Forelimb muscle (tissue), 1 donor: ENCODE measurements at regions not wholly inside any gene's neighbourhood (a gene's known extent, or its start where the extent isn't known, plus 50 kb on each side); places are given as distances from the start of the nearest gene placed in this dataset.

Experiments
- DNase-seq: peaks from one replicate; pipeline ENCODE4 v3.0.0-alpha.2; 2013; ENCODE audit warnings: low read depth

DNA sequence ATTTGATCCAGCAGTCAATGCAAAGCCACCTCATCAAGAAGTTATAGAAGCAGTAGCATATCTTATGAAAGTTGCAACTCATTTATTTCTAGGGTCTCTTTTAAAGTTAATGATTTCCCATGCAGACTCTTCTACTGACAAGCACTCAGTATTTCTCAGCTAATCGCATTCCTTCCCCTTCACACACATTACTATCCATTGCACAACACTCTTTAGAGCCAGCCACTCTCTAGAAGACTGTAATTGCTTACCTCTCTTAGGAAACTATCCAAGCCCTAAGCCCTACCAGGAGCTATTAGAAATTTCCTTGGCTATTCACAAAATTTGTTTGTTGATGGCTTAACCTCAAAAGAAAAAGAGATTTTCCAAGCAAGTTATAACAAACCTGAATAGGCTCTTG lies 106.0 kb downstream of the ADAMTS1 start:
- DNase-seq: no peak

DNA sequence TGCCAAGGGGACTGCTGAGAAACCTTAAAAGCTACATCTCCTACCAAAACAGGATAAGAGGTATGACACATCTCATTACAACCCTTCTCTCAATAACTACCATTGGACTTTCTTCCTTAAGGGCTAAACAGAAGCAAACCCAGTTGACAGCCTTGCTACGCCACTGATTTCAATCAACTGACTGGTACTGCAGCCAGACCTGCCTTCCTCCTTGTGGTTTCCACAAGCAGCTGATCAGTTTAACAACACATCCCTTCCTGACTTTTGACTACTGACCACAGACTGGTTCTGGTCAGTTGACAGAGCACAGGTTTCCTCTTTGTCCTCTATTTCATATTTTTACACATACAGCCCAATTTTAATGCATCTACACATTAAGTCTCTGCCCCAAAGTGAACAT lies 108.8 kb downstream of the ADAMTS1 start:
- no peak for DNase-seq

DNA sequence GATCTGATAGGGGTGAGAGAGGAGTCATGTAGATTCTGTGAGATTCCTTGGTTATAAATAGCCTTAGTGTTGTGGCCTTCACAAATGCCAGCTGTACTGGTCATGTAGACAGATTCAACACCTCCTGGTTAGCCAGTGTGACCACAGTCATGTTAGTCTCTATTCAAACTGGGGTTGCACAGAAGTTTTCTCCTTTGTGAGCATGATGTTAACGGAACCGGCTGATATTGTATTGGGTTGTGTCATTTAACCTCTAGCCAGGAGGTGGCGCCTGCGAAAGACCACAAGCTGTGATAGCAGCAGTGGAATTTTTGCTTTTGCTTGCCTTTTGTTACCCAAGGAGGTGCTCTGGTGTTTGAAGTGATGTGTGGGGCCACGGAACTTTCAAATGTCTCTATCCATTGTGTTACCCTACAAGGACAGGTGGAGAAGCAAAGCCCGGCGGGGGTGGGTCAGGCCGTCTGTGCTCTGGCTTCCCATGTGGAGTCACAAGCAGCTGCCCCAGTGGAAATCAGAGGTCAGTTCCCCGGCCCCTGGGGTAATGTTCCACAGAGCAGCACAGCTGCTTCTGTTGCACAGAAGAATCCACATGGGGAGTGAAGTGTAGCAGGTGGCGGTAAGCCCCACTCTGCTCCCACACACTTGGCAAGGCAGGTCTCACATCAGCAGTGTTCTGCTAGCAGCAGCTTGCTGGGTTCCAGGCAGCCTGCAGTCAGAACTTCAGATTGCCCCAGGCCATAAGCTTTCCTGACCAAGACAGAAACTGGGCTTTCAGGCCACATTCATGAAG lies 112.6 kb downstream of the ADAMTS1 start:
- DNase-seq: no peak

DNA sequence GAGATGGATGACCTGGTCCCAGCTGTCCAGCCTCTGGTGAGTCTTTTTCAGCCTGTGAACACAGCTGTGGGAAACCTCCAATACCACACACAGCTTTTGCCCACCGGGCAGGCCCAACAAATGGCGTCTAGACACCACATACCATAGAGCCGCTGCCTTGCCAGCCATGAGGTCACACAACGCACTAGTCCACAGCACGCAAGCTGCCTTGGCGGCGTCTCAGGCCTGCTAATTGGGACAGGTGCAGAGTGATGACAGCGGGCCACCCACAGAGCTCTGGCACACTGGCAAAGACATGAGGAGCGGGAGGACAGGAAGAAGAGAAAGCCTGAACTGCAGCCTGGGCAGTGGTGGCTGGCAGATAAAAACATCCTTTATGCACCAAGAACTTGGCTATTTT lies 125.5 kb downstream of the ADAMTS1 start:
- DNase-seq: no peak

DNA sequence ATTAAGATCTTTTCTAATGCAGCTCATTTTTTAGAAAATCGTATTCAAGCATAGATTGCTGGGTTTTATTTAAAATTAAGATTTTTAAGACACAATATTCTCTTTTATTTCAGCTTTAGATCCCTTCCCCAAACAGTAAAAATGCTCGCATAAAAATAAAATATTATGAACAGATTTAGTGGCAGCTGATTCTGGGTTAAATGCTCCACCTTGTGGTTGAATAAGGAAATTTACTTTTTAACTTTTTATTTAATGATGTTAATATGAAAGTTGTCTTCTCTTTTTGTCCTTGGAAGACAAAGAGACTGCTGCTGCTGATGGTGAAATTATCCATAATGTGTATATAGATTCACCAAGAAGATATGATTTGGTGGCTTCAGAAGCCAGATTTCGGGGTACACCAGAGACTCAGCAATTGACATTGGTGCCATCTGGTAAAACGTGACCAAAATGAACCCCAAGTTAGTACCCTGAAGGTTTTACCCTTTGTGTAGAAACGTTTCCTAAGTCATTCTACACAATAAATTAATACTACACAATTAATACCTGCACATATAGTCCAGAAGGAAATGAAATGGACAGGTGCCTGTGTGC lies 128.0 kb downstream of the ADAMTS1 start:
- DNase-seq: no peak

DNA sequence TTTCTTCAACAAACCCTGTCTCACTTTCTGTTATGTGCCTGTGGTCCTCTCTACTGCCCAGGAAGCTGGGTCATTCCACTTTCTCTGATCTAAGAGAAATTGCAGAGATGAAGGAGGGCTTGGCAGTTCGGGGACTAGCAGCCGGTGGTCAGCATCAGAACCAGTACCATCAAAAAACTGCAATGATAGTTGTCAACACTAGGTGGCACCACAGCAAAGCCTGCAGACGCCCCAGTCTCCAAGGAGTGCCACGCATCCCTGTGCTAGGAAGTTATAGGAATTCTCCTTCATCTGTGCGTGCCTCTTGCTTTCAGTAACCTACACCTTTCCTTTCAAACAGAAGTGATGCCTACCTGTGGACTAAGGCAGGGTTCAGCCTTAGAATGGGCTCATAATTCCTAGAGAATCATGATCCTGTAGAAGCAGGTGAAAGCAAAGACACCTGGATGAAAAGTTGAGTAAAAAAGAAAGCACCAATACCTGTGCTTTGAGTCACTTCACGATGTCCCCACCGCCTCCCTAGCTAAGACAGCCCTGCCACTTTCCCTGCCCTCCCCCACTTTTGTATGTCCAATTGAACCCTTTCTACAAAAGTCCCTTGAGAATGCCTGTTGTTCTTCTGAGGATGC lies 129.2 kb downstream of the ADAMTS1 start:
- DNase-seq: no peak

DNA sequence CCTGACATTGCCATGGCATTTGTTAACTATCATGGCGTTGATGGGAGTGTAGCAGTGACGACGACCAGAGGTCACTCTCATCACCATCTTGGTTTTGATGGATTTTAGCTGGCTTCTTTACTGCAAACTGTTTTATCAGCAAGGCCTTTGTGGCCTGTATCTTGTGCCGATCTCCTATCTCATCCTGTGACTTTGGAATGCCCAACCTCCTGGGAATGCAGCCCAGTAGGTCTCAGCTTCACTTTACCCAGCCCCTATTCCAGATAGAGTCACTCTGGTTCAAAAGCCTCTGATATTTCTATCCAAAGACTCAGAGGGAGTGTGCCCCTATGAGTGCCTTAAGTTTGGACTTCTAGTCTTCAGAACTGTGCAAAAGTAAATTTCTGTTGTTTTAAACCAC lies 130.1 kb downstream of the ADAMTS1 start:
- DNase-seq: no peak

DNA sequence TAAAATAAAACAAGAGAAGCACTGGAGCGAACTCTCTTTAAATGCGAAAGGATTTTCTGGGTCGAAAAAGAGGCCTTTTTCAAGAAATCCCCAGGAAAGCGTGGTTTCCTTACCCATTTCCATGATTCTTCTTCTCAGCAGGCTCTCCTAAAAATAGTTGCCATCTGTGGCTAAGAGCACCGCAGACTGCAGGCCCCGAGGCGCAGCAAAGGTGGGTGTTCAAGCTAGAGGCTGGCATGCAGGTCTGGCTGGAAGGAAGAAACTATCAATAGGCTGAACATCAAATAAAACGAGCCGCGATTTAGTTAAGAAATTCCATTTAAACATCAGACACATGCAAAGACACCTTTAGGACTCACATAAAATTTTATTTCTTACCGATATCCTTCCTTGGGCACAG lies 135.1 kb downstream of the ADAMTS1 start:
- no peak for DNase-seq

DNA sequence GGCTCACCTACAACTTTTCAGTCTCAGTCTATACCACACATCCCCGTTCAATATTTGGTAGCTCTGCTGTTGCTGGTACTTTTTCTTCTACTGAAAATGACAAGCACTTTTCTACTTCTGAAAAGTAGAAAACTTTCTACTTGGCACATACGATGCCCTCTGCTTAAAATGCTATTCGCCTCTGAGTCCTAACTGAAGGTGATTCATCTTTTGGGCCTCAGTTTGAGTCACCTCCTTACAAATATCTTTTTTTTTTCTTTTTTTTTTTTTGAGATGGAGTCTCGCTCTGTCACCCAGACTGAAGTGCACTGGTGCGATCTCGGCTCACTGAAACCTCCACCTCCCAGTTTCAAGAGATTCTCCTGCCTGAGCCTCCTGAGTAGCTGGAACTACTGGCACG lies 136.0 kb upstream of the CYYR1 start:
- no peak for DNase-seq

DNA sequence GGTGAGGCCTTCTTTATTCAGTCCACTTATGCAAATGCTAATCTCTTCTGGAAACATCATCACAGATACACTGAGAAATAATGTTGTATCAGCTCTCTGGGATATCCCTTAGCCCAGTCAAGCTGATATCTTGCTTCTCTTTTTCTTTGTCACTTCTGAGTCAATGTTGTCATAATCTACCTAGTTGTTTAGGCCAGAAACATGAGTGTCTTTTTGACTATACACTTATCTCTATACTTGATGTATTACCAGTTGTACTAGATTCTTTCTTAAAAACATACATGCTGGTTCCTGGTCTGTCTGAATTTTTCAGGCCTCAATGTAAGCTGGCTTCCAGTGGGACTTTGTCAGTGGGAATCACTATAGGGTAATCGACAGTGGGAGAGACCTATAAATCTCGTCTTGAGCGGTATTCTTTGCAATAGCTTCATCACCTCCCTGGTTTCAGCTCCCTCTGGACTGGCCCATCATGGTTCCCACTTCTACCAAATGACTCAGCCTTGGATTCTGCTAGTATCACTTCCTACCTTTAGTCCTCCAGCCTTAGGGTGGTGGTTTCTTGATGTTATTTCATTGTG lies 135.2 kb upstream of the CYYR1 start:
- DNase-seq: no peak

DNA sequence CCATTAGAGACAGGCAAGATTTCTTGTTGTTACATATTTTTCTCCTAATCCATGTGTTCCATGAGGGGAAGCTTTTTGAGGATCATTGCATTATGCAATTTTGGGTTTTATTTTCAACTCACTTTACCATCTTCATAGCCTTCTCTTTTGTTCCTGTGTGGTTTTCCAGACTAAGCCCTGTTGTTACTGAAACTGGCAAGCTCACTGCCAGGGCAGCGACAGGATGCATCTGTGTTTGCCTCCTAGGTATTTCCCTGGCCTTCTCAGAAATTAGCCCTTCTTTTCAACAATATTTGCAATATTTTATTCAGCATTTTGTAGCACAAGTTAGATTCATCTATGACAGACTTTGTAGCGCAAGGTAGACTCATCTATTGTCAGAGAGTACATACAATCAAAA lies 134.2 kb upstream of the CYYR1 start:
- no peak for DNase-seq

GRCh38 chr21:26698416-26698815 lies 125.3 kb upstream of the CYYR1 start:
- no peak for DNase-seq

DNA sequence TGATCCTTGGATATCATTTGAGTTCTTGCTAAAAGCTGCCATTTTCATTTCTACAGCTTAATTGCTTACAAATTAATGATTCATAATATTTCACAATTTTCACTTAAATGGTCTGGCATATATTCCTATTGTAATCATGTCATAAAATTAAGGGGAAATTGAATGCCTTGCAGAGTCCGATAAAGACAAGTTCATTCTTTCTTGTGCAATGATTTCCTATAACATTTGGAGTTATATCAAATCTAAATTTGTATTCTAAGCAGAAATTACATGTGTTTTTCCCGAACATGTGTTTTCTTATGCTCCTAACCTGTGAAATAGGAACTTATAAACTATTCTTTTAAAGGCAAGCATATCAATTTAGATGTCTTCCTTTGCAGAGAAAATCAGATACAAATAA lies 118.3 kb upstream of the CYYR1 start:
- DNase-seq: no peak

DNA sequence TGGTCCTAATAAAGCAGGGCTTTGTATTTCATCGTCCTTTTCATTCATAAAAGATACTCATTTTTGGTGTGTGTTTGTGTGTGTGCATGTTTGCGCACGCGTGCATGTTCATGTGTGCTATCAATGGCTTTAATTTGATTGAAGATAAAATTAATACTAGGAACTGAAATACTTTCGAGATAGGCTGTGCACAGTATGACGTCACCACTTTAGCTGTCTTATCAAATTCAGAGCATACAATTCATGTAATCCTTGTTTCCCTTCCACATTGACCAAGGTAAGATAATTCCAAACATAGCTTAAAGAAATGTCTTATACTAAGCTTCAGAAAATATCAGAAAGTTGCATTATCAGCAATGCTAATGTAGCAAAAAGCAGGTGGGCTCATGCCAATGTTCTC lies 113.6 kb upstream of the CYYR1 start:
- DNase-seq: no peak

DNA sequence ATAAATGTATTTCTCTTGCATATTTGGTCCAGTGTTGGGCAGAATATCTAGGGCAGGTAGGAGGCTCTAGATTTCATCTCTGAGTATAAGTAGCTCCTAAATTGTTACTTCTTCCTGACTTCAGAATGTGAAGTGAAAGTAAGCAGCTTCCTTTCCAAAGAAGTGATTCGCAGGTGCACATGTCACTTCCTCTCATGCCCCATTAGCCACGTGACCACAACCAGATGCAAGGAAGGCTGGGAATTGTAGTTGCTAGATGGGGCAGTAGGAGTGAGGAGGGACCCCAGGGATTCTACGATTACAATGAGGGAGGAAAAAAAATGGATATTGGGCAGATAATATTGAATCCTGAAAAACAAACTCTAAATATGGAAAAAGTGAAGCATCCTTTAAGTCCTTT lies 113.2 kb upstream of the CYYR1 start:
- DNase-seq: no peak

DNA sequence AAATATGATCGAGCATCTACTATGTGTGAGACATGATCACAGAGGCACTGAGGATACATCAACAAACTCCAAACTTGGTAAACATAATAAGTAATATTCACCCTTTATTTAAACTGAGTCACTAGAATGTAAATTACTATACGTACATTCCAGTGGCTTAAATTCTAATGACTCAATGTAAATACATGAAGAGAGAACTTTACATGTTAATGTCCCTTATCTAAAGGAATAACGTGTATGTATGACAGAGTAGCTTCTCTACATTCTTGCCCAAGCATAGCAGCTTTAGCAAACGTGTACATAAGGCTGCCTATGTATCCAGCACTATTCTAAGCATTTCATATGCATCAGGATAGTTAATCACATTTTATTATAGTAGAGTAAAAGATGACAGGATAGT lies 111.8 kb upstream of the CYYR1 start:
- DNase-seq: no peak

DNA sequence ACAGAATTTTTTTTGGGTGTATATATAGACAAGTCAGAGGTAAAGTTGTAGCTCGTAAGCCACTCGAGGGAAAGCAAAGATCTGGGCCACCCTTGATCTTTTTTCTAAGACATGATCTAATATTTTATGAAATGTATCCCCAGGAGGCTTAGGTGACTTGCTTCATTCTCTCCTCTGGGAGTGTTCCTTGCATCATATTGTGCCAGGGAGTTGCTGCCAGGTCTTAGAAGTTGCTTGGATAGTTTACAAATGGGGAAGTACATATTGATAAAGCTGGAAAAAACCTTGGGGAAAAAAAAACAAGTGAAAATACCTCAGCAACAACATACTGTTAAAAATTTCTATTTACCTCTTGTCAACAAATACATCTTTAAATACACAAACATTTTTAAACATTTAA lies 110.9 kb upstream of the CYYR1 start:
- no peak for DNase-seq

GRCh38 chr21:26679284-26679683 lies 106.2 kb upstream of the CYYR1 start:
- DNase-seq: no peak

DNA sequence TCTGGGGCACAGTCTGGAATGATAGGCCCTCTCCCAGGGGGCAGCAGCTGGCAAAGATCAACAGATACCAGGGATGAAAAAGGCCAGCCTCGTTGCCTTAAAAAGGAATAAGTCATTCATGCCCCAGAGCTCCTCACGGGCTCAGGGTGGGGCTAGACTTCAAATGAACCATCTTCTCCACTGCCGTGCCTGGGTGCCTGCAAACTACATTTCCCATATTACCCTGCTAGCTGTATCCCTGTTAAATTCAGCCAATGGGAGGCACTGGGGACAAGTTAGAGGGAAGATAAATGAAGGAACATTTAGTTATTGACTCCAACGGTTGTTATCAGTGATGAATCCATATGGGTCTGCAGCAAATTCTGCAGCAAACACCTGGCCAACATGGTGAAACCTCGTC lies 101.2 kb upstream of the CYYR1 start:
- DNase-seq: no peak

DNA sequence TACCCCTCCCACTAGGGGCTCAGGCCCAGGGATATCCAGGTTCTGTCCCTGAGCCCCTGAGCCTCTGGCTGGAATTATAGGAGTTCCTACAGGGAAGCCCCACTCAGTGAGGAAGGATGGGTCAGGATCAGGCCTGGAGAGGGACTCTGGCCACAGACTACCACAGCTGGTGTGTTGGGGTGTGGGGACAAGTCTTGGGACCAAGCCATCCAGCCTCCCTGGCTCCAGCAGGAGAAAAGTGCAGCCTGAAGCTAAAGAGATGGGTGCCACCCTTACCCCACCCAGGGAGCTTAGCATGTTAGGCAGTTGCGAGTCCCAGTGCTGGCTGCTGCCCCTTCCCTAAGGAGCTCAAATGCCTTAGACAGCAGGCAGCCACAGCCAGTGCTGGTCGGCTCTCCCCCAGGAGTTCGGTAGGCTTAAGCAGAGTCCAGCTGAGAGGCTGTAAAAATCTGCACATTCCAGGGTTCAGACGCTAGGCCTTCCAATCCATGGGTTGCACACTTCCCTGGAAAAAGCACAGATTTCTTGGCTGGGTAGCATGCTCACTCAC lies 96.2 kb upstream of the CYYR1 start:
- no peak for DNase-seq

DNA sequence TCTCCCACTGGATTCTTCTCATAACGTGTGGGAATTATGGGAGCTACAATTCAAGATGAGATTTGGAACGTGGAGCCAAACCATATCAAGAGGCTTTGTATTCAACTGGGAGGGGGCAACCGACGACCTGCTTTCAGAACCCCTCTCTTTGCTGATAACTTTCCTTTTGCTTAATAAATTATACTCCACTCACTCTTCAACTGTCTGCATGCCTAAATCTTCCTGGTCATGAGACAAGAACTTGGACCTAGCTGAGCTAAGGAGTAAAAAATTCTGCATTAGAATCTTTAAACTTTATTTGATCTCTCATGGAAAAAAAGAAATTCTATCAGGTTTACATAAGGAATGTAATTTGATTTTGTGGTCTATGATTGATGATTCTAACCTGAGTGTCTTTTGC lies 86.7 kb upstream of the CYYR1 start:
- no peak for DNase-seq

GRCh38 chr21:26659182-26659581 lies 86.1 kb upstream of the CYYR1 start:
- no peak for DNase-seq

- DNase-seq: no peak
Observed at GRCh38 chr21:26655460-26655859, 82.4 kb upstream of the CYYR1 start.
